ENCODE measurements at regions not wholly inside any gene's neighbourhood (a gene's known extent, or its start where the extent isn't known, plus 50 kb on each side); places are given as distances from the start of the nearest gene placed in this dataset.

GRCh38 chr10:45505311-45505710, 131.3 kb downstream of the ALOX5 start:
- no peak overlapping the region for H3K27ac ChIP-seq (ENCODE audit: control insufficient read depth, insufficient read depth)
- no peak overlapping the region for H3K9ac ChIP-seq (ENCODE audit: control insufficient read depth, insufficient read depth, low read length)
- POLR2A ChIA-PET, result no interaction called here
- WGBS (ENCODE audit: insufficient coverage, insufficient replicate concordance, low lambda C conversion rate, missing lambda C conversion rate), result 63% methylated on average over 2 of the region's 2 CpGs
- no peak overlapping the region for H3K4me2 ChIP-seq (ENCODE audit: control insufficient read depth, insufficient read depth)
- TF ChIP-seq MTA3 (IDR thresholded peaks at IDR 0.05; ENCODE audit: borderline replicate concordance, low read length) (no peak), ZNF217 (IDR thresholded peaks at IDR 0.05) (no peak), BCLAF1 (IDR thresholded peaks at IDR 0.05) (no peak), STAT3 (IDR thresholded peaks at IDR 0.05; ENCODE audit: low read depth, low read length) (no peak), ASH2L (IDR thresholded peaks at IDR 0.05; ENCODE audit: borderline replicate concordance, low read depth) (no peak), USF1 (IDR thresholded peaks at IDR 0.05; ENCODE audit: borderline replicate concordance, extremely low read length, insufficient read depth, low read depth, low read length) (no peak), SKIL (IDR thresholded peaks at IDR 0.05; ENCODE audit: low read depth, poor library complexity, severe bottlenecking) (no peak), MAX (IDR thresholded peaks at IDR 0.05; ENCODE audit: low read depth, low read length) (no peak), ZNF24 (IDR thresholded peaks at IDR 0.05) (no peak), WRNIP1 (IDR thresholded peaks at IDR 0.05; ENCODE audit: borderline replicate concordance, low read depth, low read length) (no peak), CHD1 (IDR thresholded peaks at IDR 0.05; ENCODE audit: low read depth, low read length) (no peak), CBX5 (IDR thresholded peaks at IDR 0.05; ENCODE audit: low read depth) (no peak), FOXM1 (IDR thresholded peaks at IDR 0.05; ENCODE audit: low read depth, low read length) (no peak), USF2 (IDR thresholded peaks at IDR 0.05; ENCODE audit: borderline replicate concordance, low read depth, low read length) (no peak), MYB (IDR thresholded peaks at IDR 0.05; ENCODE audit: borderline replicate concordance, low read depth, low read length) (no peak)
- CTCF ChIA-PET, result no interaction called here
- no peak overlapping the region for H2AFZ ChIP-seq (ENCODE audit: control insufficient read depth, low read depth, low read length)
- SMC1A ChIA-PET (ENCODE audit: uncharacterized antibody, unreplicated experiment), result no interaction called here
- no peaks in the 10 kb centered on the region for H3K9me3 ChIP-seq (replicated peaks; ENCODE audit: control insufficient read depth, insufficient read depth, low read length)
- intact Hi-C loops (cut with micrococcal nuclease; ENCODE audit: unreplicated experiment), result no loop called here
- no peaks in the 10 kb centered on the region for H4K20me1 ChIP-seq (ENCODE audit: control insufficient read depth, insufficient read depth)
- H3K4me1 ChIP-seq (ENCODE audit: control insufficient read depth, insufficient read depth, low read length), result no peaks in the 10 kb centered on the region
- no peaks in the 10 kb centered on the region for H3K79me2 ChIP-seq (ENCODE audit: control insufficient read depth, insufficient read depth, low read length)
- no peak for ATAC-seq
- H3K36me3 ChIP-seq (ENCODE audit: control insufficient read depth in 2 of 2, insufficient read depth in 2 of 2, low read length in 1 of 2), result no peaks in the 10 kb centered on the region
- BruUV-seq (replicated peaks), result no TSS peak
- in situ Hi-C loops (cut with MboI), result no loop called here
- DNase-seq (ENCODE audit: low read depth, low spot score), result no peak
- H3K4me3 ChIP-seq, result no peak overlapping the region
- FAIRE-seq, result no peak
- H3K27me3 ChIP-seq (replicated peaks in 1 of 2; ENCODE audit: control insufficient read depth in 2 of 2, insufficient read depth in 2 of 2, low read length in 1 of 2), result no peaks in the 10 kb centered on the region
- RAD21 ChIA-PET (ENCODE audit: unreplicated experiment), result no interaction called here

All from GM12878 (cell line).